Neuron (in vitro differentiated cells): ENCODE measurements at regions not wholly inside any gene's neighbourhood (a gene's known extent, or its start where the extent isn't known, plus 50 kb on each side); places are given as distances from the start of the nearest gene placed in this dataset.

Experiments
- H2AFZ ChIP-seq: one replicate; pipeline ENCODE4 v1.6.1; 2013; ENCODE audit warnings: low read depth, mild to moderate bottlenecking, inconsistent platforms, low read length, moderate library complexity
- H3K27me3 ChIP-seq: one replicate; pipeline ENCODE4 v1.6.1; 2013; ENCODE audit warnings: low read length; ENCODE audit not compliant: insufficient read depth
- H3K36me3 ChIP-seq: one replicate; pipeline ENCODE4 v1.6.1; 2013; ENCODE audit warnings: low read length; ENCODE audit not compliant: insufficient read depth
- H3K4me1 ChIP-seq: one replicate; pipeline ENCODE4 v1.6.1; 2013; ENCODE audit warnings: low read length; ENCODE audit not compliant: insufficient read depth
- H3K4me3 ChIP-seq: 2 replicates; pipeline ENCODE4 v1.5.1; 2013; ENCODE audit warnings: mild to moderate bottlenecking, low read length, moderate library complexity
- H3K9me3 ChIP-seq: one replicate; pipeline ENCODE4 v1.6.1; 2013; ENCODE audit warnings: low read length

- Histone ChIP-seq H3K36me3 (no peaks in the 10 kb centered on the region), H3K4me1 (no peaks in the 10 kb centered on the region), H3K4me3 (no peak overlapping the region), H3K27me3 (no peaks in the 10 kb centered on the region), H2AFZ (no peak overlapping the region), H3K9me3 (no peaks in the 10 kb centered on the region)
Observed at GRCh38 chr6:122330315-122330714, 69.1 kb upstream of the HSF2 start.

- no peaks in the 10 kb centered on the region for H3K36me3 ChIP-seq
- no peak overlapping the region for H3K4me3 ChIP-seq
- H3K9me3 ChIP-seq = no peaks in the 10 kb centered on the region
- no peaks in the 10 kb centered on the region for H3K27me3 ChIP-seq
- H3K4me1 ChIP-seq = no peaks in the 10 kb centered on the region
- H2AFZ ChIP-seq = no peak overlapping the region
Observed at GRCh38 chr6:122337645-122338044, 61.8 kb upstream of the HSF2 start.

- H3K4me1 ChIP-seq = peaks cover 4% of the 10 kb centered on the region
- no peaks in the 10 kb centered on the region for H3K36me3 ChIP-seq
- no peak overlapping the region for H3K4me3 ChIP-seq
- no peaks in the 10 kb centered on the region for H3K27me3 ChIP-seq
- H2AFZ ChIP-seq = no peak overlapping the region
- H3K9me3 ChIP-seq = no peaks in the 10 kb centered on the region
Observed at GRCh38 chr6:122339661-122340060, 59.8 kb upstream of the HSF2 start.

- Histone ChIP-seq H3K27me3 (no peaks in the 10 kb centered on the region), H3K9me3 (no peaks in the 10 kb centered on the region), H3K4me1 (peaks cover 16% of the 10 kb centered on the region), H3K4me3 (no peak overlapping the region), H2AFZ (no peak overlapping the region), H3K36me3 (no peaks in the 10 kb centered on the region)
Observed at GRCh38 chr6:122347280-122347679, 52.2 kb upstream of the HSF2 start.

- no peaks in the 10 kb centered on the region for H3K36me3 ChIP-seq
- no peaks in the 10 kb centered on the region for H3K27me3 ChIP-seq
- H3K9me3 ChIP-seq = no peaks in the 10 kb centered on the region
- H3K4me3 ChIP-seq = no peak overlapping the region
- H2AFZ ChIP-seq = peak overlapping the region; percentile 68
- peaks cover 16% of the 10 kb centered on the region for H3K4me1 ChIP-seq
Observed at GRCh38 chr6:122347751-122348150, 51.7 kb upstream of the HSF2 start.
